Mucosa of descending colon (tissue), 3 donors: ENCODE measurements at regions not wholly inside any gene's neighbourhood (a gene's known extent, or its start where the extent isn't known, plus 50 kb on each side); places are given as distances from the start of the nearest gene placed in this dataset.

Source experiments
- ATAC-seq: fragments of 200-7000 bp; cut with Tn5 transposase; one replicate; pipeline ENCODE4 v1.9.1; 2020; ENCODE audit warnings: mild to moderate bottlenecking, moderate library complexity
- DNase-seq, 3 donors: peaks; one replicate each; pipeline ENCODE4 v3.0.0-alpha.2; 2020
- H3K36me3 ChIP-seq: fragments of 200-600 bp; one replicate; pipeline ENCODE4 v1.8.0; 2021; ENCODE audit warnings: low read depth, mild to moderate bottlenecking
- H3K4me1 ChIP-seq: fragments of 200-600 bp; one replicate; pipeline ENCODE4 v1.8.0; 2021; ENCODE audit warnings: low read depth, mild to moderate bottlenecking
- H3K4me3 ChIP-seq: fragments of 200-600 bp; one replicate; pipeline ENCODE4 v1.8.0; 2021; ENCODE audit warnings: mild to moderate bottlenecking
- H3K9me3 ChIP-seq: fragments of 200-600 bp; one replicate; pipeline ENCODE4 v1.8.0; 2021; ENCODE audit warnings: mild to moderate bottlenecking
- CTCF ChIP-seq: fragments of 200-600 bp; IDR thresholded peaks from one replicate; pipeline ENCODE4 v1.8.0; 2022; ENCODE audit warnings: antibody characterized with exemption, mild to moderate bottlenecking
- intact Hi-C, 2 donors: fragments of 100-400 bp; cut with DNase I in 1 of 2; cut with micrococcal nuclease in 1 of 2; formaldehyde crosslinking; loops; one replicate each; pipeline versions ENCODE4 v1.11.0 to v1.11.1; 2022; cut with DNase I, micrococcal nuclease
- donor health status: DM: no; HTN: no; CAD: no; lungs with moderate emphysema.
- donor health status: DM: no; HTN: no; CAD: no.
- donor health status: DM: no; HTN: yes; CAD: no.

- H3K4me3 ChIP-seq: no peak overlapping the region
- H3K36me3 ChIP-seq: no peaks in the 10 kb centered on the region
- ATAC-seq (no peak), DNase-seq (no peak)
- intact Hi-C loops: no loop called here
- no peaks in the 10 kb centered on the region for H3K9me3 ChIP-seq
- no peak for TF ChIP-seq CTCF
- no peaks in the 10 kb centered on the region for H3K4me1 ChIP-seq
These were observed 66.5 kb upstream of the RXRA start for GRCh38 chr9:134259708-134260107.

DNA sequence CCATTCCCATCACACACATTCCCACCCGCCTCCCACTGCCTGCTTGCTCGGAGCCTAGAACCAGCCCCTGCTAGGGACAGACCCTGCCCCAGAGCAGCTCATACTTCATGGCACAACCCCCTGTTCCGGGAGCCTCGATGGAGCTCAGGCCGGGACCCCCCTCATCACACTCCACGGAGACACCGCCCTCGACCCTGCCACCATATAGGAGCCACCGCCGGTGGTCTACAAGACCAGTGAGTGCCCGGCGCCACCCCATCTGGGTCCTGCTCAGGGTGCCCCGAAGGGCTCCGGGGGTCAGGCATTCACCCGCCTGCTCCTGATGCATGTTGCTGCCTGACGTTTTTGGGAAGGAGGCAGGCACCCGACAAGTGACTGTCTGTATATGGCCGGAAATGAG lies 65.5 kb upstream of the RXRA start:
- no peak for ATAC-seq
- no peak for TF ChIP-seq CTCF
- Histone ChIP-seq H3K36me3 (no peaks in the 10 kb centered on the region), H3K4me1 (no peaks in the 10 kb centered on the region), H3K4me3 (no peak overlapping the region), H3K9me3 (no peaks in the 10 kb centered on the region)
- intact Hi-C loops: no loop called here
- no peak for DNase-seq

- no peak for ATAC-seq
- Histone ChIP-seq H3K4me3 (no peak overlapping the region), H3K4me1 (no peaks in the 10 kb centered on the region), H3K9me3 (no peaks in the 10 kb centered on the region), H3K36me3 (no peaks in the 10 kb centered on the region)
- DNase-seq: no peak
- no peak for TF ChIP-seq CTCF
- intact Hi-C loops: no loop called here
These were observed 64.2 kb upstream of the RXRA start for GRCh38 chr9:134262035-134262434.

DNA sequence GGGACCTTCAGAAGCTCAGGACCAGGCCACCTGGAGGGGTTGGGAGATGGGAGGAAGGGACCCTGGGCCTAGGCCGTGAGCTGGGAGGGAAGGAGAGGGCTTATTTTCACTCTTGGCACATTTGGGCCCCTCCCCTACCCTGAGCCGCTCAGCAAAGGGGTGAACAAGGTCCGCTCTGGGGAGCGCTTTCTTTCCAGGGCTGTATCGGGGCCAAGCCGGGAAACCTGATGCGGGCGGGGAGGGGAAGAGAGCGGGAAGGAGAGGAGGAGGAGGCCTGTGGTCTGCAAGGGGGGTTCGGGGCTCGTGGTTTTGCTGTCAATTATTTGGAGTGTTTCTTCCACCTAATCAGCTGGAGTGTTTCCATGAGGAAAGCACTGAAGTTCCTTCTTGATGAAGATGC lies 62.7 kb upstream of the RXRA start:
- DNase-seq: no peak
- TF ChIP-seq CTCF: no peak
- no peaks in the 10 kb centered on the region for H3K4me1 ChIP-seq
- H3K9me3 ChIP-seq: no peaks in the 10 kb centered on the region
- ATAC-seq: no peak
- H3K36me3 ChIP-seq: no peaks in the 10 kb centered on the region
- H3K4me3 ChIP-seq: no peak overlapping the region
- intact Hi-C loops: no loop called here

DNA sequence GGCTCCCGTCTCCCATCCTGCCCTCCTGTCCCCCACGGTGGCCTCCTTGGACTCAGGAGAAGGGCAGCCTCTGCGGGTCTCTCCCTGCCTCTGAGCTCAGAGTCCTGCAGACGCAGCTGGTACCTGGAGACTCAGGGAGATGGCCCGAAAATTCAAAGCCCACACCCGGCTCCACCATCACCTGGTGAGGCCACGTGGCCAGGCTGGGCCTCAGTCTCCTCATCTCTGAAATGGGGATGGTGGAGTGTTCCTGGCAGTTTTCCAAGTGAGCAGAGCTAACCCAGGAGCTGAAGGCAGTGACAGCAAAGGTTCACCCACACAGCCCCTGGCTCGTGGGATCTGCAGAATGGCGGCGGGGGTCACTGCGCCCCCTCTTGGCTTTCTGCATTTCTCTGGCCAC lies 62.1 kb upstream of the RXRA start:
- Histone ChIP-seq H3K36me3 (no peaks in the 10 kb centered on the region), H3K9me3 (no peaks in the 10 kb centered on the region), H3K4me3 (no peak overlapping the region), H3K4me1 (no peaks in the 10 kb centered on the region)
- intact Hi-C loops: no loop called here
- DNase-seq (no peak), ATAC-seq (no peak)
- no peak for TF ChIP-seq CTCF

GRCh38 chr9:134265078-134265477 lies 61.2 kb upstream of the RXRA start:
- no peak for DNase-seq
- Histone ChIP-seq H3K9me3 (no peaks in the 10 kb centered on the region), H3K4me3 (no peak overlapping the region), H3K4me1 (no peaks in the 10 kb centered on the region), H3K36me3 (no peaks in the 10 kb centered on the region)
- no peak for TF ChIP-seq CTCF
- ATAC-seq: no peak
- intact Hi-C loops: no loop called here
